Kidney (tissue), 13 donors: ENCODE measurements at regions not wholly inside any gene's neighbourhood (a gene's known extent, or its start where the extent isn't known, plus 50 kb on each side); places are given as distances from the start of the nearest gene placed in this dataset.
A peak's percentile ranks its signal among the peaks of the same experiment; 100 is the strongest.

Experiments used
- DNase-seq, 5 donors: peaks; one replicate each; pipeline ENCODE4 v3.0.0-alpha.2; 2013 to 2020
- FAIRE-seq: peaks from 2 replicates; lab custom pipeline; 2012; peaks lifted over from hg19 to GRCh38; lab: Jason Lieb, UNC
- H3K27ac ChIP-seq, 2 donors: one replicate each; pipeline ENCODE4 v1.7.0; 2013; ENCODE audit warnings: low read depth in 2 of 2, low read length in 2 of 2, inconsistent platforms in 1 of 2
- H3K27me3 ChIP-seq: one replicate; pipeline ENCODE4 v1.7.1; 2013; ENCODE audit warnings: low read length, inconsistent platforms; ENCODE audit not compliant: control insufficient read depth, insufficient read depth
- H3K36me3 ChIP-seq, 3 donors: one replicate each; pipeline versions ENCODE4 v1.7.0 to v1.7.1; 2013; ENCODE audit warnings: low read length in 3 of 3, control low read depth in 1 of 3, inconsistent platforms in 1 of 3; ENCODE audit not compliant: insufficient read depth in 3 of 3, control insufficient read depth in 2 of 3
- H3K4me1 ChIP-seq, 3 donors: one replicate each; pipeline versions ENCODE4 v1.7.0 to v1.7.1; 2013; ENCODE audit warnings: low read length in 3 of 3, inconsistent platforms in 1 of 3, low read depth in 1 of 3; ENCODE audit not compliant: control insufficient read depth in 2 of 3, insufficient read depth in 2 of 3
- H3K4me3 ChIP-seq, 3 donors: one replicate each; pipeline versions ENCODE4 v1.7.0 to v1.8.1; 2013; ENCODE audit warnings: low read length in 3 of 3, control low read depth in 1 of 3, inconsistent platforms in 1 of 3
- H3K9ac ChIP-seq, 3 donors: one replicate each; pipeline versions ENCODE4 v1.7.0 to v1.7.1; 2013; ENCODE audit warnings: low read length in 3 of 3, control low read depth in 1 of 3, inconsistent platforms in 1 of 3
- H3K9me3 ChIP-seq, 3 donors: one replicate each; pipeline versions ENCODE4 v1.7.0 to v1.7.1; 2013; ENCODE audit warnings: low read length in 3 of 3, control low read depth in 1 of 3, inconsistent platforms in 1 of 3; ENCODE audit not compliant: control insufficient read depth in 2 of 3, insufficient read depth in 1 of 3
- CTCF ChIP-seq: IDR thresholded peaks from 3 replicates; pipeline ENCODE4 v1.5.1; 2012; ENCODE audit warnings: mild to moderate bottlenecking, moderate library complexity, borderline replicate concordance; ENCODE audit not compliant: insufficient read depth; ENCODE audit errors: extremely low read depth
- intact Hi-C: fragments of 100-400 bp; cut with DNase I; formaldehyde crosslinking; loops from one replicate; pipeline ENCODE4 v1.11.1; 2022
- donor health status: control.
- donor health status: control.
- donor health status: control.
- donor health status: control.
- donor health status: control.
- donor health status: DM: yes; HTN: yes; CAD: no.
- donor health status: Normal renal cell carcinoma (clear cell type).

GRCh38 chr18:33841221-33841967 is 263.4 kb downstream of the ASXL3 start:
- Histone ChIP-seq H3K4me1 (no peaks in the 10 kb centered on the region), H3K27ac (no peak overlapping the region), H3K4me3 (no peak overlapping the region), H3K9me3 (no peaks in the 10 kb centered on the region), H3K27me3 (no peaks in the 10 kb centered on the region), H3K9ac (no peak overlapping the region), H3K36me3 (no peaks in the 10 kb centered on the region)
- intact Hi-C loops, result no loop called here
- TF ChIP-seq CTCF, result no peak
- FAIRE-seq (no peak), DNase-seq (no peak)

GRCh38 chr18:33840212-33840593 is 262.2 kb downstream of the ASXL3 start:
- DNase-seq, result peak in 1 of 5 donors; percentile 3
- intact Hi-C loops, result no loop called here

GRCh38 chr18:33839452-33840211 is 261.6 kb downstream of the ASXL3 start:
- intact Hi-C loops, result no loop called here
- Histone ChIP-seq H3K4me1 (no peaks in the 10 kb centered on the region), H3K36me3 (no peaks in the 10 kb centered on the region), H3K4me3 (peak overlapping the region in 2 of 3 donors; percentile 18 to 52), H3K9me3 (no peaks in the 10 kb centered on the region), H3K27ac (no peak overlapping the region), H3K9ac (peak overlapping the region in 1 of 3 donors; percentile 23), H3K27me3 (no peaks in the 10 kb centered on the region)
- DNase-seq (peak in 4 of 5 donors; percentile 24 to 94 (median 74)), FAIRE-seq (no peak)
- TF ChIP-seq CTCF, result peak; percentile 67

More at GRCh38 chr18:33840212-33840593, 262.2 kb downstream of the ASXL3 start:
- Histone ChIP-seq H3K27me3 (no peaks in the 10 kb centered on the region), H3K27ac (no peak overlapping the region), H3K9me3 (no peaks in the 10 kb centered on the region), H3K36me3 (no peaks in the 10 kb centered on the region), H3K4me3 (no peak overlapping the region), H3K9ac (no peak overlapping the region), H3K4me1 (no peaks in the 10 kb centered on the region)
- TF ChIP-seq CTCF, result no peak
- no peak for FAIRE-seq
